HG02798 (cell line): ENCODE measurements at regions not wholly inside any gene's neighbourhood (a gene's known extent, or its start where the extent isn't known, plus 50 kb on each side); places are given as distances from the start of the nearest gene placed in this dataset.

Experiments used
- ATAC-seq: cut with Tn5 transposase; IDR thresholded peaks from one replicate; pipeline ENCODE4 v1.9.1; 2021; ENCODE audit warnings: mild to moderate bottlenecking; ENCODE audit not compliant: unreplicated experiment, poor library complexity

DNA sequence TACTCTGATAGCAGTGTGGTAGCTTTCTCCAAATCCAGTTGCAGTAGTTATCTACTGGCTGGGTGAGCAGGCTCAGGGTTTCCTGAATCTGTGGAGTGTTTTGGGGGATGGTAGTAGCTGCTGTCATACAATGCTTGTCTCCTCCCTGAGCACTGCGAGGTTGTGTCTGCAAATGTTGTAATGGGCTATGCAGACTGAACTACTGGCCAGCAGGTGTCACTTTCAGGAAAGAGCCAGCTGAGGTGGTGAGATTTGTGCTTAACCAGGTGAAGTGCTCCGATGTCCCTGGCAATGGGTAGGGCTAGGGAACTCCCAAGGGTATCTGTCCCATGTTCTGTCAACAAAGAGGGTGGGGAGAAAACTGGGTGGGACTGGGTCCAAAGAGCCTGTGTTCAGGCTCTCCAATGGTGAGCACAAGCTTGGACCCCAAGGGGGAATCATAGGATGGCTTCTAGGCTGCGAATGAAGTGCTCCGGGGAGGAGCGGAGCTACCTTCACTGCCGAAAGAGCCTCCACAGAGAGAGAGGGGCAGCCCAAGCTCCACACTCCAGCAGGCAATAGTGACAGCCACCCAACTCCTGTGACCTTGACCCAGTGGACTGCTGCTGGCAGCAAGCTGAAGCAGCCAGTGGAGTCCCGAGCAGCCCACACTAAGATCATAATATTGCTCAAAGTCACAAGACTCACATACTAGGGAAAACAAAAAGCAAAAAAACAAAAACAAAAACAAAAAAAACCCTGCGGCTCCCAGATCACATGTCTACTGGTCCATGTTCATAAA, 1324.0 kb upstream of the USP15 start:
- ATAC-seq = no peak

DNA sequence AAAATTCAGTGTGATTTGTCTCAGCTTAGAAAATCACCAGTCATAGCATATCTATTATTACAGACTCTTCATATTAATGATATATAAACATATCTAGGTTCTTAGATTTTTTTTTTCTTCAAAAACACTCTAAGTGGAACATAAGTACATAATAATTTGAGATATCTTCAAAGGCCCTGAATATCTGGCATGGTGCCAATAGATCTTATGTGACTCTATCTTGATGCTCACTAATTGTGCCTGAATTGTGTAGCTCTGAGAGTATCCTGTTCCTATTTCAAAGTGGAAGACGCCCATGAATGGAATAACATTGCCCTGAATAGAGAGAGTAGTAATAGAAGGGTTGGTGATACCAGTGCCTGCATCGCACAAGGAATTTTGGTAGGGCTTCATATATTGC, 1312.7 kb upstream of the USP15 start:
- ATAC-seq = no peak

DNA sequence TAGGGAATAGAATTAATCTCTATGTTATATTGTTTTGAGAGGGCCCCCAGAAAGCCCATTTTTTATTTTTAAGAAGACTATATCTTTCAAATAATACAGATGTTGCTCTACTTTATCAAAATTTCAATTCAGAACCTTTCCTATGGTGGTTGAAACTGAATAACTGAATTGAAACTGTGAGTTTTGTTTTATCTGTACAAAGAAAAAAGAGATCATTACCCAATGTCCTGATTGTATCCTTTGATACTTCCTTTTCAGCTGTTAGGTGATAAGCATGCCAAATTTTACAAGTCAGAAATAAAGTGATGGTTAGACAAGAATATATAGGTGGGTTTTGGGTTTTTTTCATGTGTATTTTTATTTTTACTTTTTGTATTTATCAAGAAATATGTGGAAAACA, 1293.1 kb upstream of the USP15 start:
- ATAC-seq = no peak

- ATAC-seq = no peak
Observed at GRCh38 chr12:60977966-60978365, 1282.2 kb upstream of the USP15 start.

- ATAC-seq = no peak
Observed at GRCh38 chr12:60980558-60980957, 1279.6 kb upstream of the USP15 start.

DNA sequence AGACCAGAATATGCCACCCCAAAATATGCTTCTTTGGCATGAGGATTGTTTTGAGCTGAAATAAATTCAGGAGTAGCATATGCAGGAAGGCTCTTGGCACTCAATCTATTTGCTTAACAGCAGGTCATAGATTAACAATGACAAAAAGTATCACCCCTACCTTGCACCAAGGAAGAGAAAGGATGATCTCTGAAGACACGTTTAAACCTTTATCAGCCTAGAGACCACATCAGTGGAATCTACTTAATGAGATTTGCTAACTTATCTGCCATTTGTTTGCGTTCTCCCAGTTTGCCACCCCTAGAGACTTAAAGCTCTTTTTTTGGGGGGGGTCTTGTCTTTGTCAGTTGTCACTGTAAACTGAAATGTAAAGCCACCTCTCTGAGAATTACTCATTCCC, 1278.7 kb upstream of the USP15 start:
- no peak for ATAC-seq

- no peak for ATAC-seq
Observed at GRCh38 chr12:60992087-60992486, 1268.1 kb upstream of the USP15 start.

DNA sequence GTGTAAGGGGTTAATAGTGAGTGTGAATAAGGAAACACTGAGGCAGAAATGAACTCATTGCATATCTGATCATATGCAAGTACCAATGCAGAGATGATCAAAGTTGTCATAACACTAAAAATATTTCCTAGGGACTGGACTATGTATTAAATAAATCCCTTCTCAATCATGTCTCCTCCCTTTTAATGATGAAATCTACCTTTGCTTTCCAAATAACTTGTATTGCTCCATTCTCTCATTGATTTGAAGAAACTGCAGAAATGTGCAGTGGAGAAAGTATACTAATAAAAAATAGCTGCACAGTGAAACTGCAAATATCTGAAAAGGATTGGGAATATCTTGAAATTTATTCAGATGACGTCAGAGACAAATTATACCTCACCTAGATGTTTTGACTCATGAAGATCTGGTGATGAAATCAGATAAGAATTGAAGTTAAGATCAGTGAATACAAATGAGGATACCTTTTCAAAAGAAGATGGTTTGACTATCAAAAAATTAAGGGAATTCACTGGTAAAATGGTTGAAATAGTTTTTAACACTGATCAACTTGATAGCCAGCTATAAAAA, 1264.9 kb upstream of the USP15 start:
- ATAC-seq = no peak

GRCh38 chr12:60997869-60998378, 1262.3 kb upstream of the USP15 start:
- no peak for ATAC-seq

DNA sequence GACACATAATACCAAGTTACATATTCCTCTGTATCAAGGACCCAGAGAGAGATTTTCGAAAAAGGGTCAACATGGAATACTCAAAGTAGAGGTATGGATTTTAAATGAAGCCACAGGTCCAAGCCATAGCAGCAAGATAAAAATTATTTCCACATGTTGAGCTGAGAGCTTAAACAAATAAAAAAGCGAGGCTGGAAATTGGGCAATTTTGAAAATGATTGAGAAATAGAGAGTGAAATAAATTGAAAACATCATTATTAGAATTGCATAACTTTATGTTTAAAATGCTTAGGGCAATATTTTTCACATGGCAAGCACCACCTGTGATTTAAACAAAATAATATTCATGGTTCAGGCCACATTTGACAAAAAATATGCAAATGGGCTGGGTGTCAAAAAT, 1251.0 kb upstream of the USP15 start:
- no peak for ATAC-seq

DNA sequence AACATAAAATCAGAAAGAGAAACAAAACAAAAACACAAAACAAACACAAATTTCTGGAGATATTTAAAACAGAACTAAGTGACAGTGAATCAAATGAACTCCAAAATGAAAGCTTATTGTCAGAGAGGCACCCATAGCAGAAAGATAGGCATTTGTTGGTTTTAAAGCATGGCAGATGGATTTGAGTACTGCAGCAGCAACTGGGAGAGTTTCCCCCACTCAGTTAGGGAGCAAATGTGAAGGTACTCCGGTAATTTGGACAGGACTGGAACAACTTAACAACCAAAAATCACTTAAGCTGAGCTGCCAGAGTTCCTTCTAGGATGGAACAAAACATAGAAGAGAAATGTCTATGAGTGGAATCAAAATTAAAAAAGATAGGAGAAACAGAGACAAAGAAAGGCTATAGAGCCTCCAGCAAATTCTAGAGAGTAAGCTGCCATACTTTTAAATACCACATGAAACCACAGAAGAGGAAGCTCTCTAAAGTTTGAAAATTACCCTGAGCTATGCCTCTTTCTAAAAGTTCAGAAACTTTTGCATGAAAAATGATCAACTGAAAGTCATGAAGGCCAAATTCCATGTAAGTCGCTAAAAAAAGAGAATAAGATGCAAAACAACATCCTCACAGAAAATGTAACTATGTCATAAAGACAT, 1248.3 kb upstream of the USP15 start:
- no peak for ATAC-seq

- ATAC-seq = no peak
Observed at GRCh38 chr12:61018571-61018970, 1241.6 kb upstream of the USP15 start.

DNA sequence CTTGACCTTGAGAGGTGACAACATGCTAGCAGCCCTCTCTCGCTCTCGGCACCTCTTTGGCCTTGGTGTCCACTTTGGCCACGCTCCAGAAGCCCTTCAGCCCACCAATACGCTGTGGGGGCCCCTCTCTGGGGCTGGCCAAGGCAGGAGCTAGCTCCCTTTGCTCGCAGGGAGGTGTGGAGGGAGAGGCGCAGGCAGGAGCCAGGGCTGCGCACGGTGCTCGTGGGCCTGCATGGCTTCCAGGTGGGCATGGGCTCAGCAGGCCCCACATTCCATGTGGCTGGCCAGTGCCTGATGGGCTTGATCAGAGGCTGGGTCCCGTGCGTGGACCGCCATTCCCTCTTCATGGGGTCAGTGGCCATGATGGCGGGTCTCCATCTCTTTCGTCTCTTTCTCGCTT, 1237.0 kb upstream of the USP15 start:
- ATAC-seq = no peak

- no peak for ATAC-seq
Observed at GRCh38 chr12:61029516-61029915, 1230.7 kb upstream of the USP15 start.

DNA sequence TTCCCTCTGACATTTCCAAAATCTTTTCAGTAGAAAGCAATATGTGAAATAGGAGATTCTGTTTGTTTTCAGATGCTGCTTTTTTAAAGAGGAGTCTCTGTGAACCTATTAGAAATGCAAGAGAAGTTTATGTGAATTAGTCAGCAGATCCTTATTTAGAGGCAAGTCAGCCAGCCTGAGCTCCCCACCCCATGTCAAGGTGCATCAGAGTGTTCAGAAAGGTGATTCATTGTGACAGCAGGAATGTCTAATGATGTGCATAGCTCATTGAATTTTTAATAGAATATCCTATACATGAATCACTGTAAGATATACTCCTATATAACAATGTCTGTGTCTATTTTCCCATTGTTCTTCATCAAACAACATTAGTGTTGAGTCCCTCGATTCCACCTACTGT, 1222.4 kb upstream of the USP15 start:
- no peak for ATAC-seq

- no peak for ATAC-seq
Observed at GRCh38 chr12:61043838-61044237, 1216.4 kb upstream of the USP15 start.

DNA sequence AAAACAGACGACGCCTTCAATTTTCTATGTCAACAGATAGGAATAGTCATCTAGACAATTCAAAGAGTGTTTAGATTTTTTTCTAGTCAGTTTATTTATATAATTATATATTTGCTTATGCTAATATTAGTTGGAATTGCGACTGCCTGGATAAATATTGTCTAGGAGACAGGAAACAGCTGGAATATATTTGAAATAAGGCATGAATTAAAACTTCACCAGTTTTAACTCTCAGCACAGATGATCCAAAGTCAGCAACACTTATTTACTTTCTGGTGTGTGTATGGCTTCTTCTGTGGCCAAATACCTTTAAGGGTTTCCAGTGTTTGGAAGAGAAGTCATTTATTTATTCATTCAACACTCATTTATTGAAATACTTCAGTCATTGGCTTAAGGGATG, 1215.4 kb upstream of the USP15 start:
- ATAC-seq = no peak

DNA sequence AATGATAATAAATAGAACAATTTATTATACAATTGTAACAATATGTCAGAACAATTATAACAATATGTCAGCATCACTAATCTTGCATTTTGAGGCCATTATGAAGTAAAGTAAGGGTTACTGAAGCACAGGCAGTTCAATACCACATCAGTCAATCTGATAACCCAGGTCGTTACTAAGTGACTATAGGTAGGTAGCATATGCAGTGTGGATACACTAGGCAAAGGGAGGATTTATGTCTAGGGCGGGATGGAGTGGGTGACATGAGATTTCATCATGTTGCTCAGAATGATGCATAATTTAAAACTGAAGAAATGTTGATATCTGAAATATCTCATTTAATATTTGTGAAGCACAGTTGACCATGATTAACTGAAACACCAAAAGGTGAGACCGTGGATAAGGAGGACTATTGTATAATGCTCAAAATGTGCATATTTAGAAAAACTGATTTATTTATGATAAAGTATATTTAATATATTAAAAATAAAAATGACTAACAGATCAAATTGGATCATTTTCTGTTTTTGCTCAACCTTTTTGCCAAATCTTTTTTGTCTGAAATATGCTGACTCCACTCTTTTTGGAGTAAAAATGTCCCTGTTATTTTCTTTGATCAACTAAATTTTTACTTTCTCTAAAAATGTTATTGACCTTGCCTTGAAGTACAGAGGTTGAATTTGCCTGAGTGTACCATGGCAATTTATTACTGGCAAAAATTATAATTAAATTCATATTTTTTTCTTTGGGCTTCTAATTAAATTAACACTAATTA, 1189.4 kb upstream of the USP15 start:
- ATAC-seq = no peak

DNA sequence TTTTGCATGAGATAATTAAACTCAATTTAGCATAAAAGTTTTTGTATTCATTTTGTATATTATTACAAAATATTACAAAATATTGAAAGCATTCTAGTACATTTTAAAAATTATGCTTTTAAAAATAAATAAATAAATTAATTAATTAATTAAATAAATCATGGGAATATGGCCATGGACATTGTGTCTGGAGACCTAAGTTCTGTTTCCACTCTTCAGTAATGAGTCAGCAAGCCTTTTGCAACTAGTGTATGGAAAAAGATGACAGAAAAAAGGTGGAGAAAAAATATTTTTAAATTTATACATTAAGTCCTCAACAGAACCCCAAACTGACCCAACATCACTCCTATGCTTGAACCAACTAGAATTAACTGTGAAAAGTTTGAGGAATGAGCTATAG, 1187.5 kb upstream of the USP15 start:
- no peak for ATAC-seq

- no peak for ATAC-seq
Observed at GRCh38 chr12:61095111-61095510, 1165.1 kb upstream of the USP15 start.
